HepG2 (cell line): ENCODE measurements at regions not wholly inside any gene's neighbourhood (a gene's known extent, or its start where the extent isn't known, plus 50 kb on each side); places are given as distances from the start of the nearest gene placed in this dataset.

ENCODE experiments used
- ATAC-seq: fragments of 200-7000 bp; cut with Tn5 transposase; 3 replicates; pipeline ENCODE4 v1.9.1; 2020; ENCODE audit warnings: mild to moderate bottlenecking, moderate library complexity
- BruUV-seq: library from RNA; stranded (reverse); fragments of 400-500 nt; replicated peaks from 2 replicates; lab custom pipeline; 2021; lab: Mats Ljungman, UMichigan
- CTCF ChIA-PET: fragments of 300-600 bp; formaldehyde crosslinking; extraction: SDS; loops from one replicate; lab custom pipeline; 2021; ENCODE audit warnings: low total read pairs, inconsistent platforms, low intra/inter-chr PET ratio; lab: Yijun Ruan, JAX
- POLR2A ChIA-PET: fragments of 350-600 bp; sonication (Branson Sonifier 250); formaldehyde crosslinking; loops from one replicate; lab custom pipeline; 2020; ENCODE audit warnings: antibody characterized with exemption, inconsistent platforms; lab: Yijun Ruan, JAX
- DNase-seq: peaks from one replicate; pipeline ENCODE4 v3.0.0-alpha.2; 2015; ENCODE audit warnings: low spot score
- FAIRE-seq: peaks from 3 replicates; lab custom pipeline; 2011; peaks lifted over from hg19 to GRCh38; lab: Jason Lieb, UNC
- H2AFZ ChIP-seq: one replicate; pipeline ENCODE4 v1.6.1; 2011; ENCODE audit warnings: low read length, inconsistent platforms
- H3K27ac ChIP-seq: fragments of 300-600 bp; 3 replicates; pipeline ENCODE4 v1.8.0; 2011; ENCODE audit warnings: mixed run types, mild to moderate bottlenecking, mixed read lengths, low read length, inconsistent platforms; ENCODE audit not compliant: insufficient read depth; ENCODE audit errors: extremely low read length
- H3K27me3 ChIP-seq, 2 experiments: fragments of 200-600 bp in 1 of 2; 2 replicates in 1 of 2; 3 replicates in 1 of 2; pipeline versions ENCODE4 v1.6.0 to v1.8.0; 2011; ENCODE audit warnings: low read length in 2 of 2, mild to moderate bottlenecking in 2 of 2, moderate library complexity in 2 of 2, inconsistent platforms in 1 of 2; ENCODE audit not compliant: insufficient read depth in 2 of 2, control insufficient read depth in 1 of 2
- H3K36me3 ChIP-seq, 2 experiments: fragments of 200-600 bp in 1 of 2; replicated peaks in 1 of 2; 2 replicates in 1 of 2; 3 replicates in 1 of 2; pipeline versions ENCODE4 v1.5.1 to v1.8.0; 2011; ENCODE audit warnings: low read length in 2 of 2, inconsistent platforms in 1 of 2; ENCODE audit not compliant: insufficient read depth in 2 of 2, control insufficient read depth in 1 of 2
- H3K4me1 ChIP-seq: 2 replicates; pipeline ENCODE4 v1.5.1; 2012; ENCODE audit warnings: low read length, inconsistent platforms; ENCODE audit not compliant: insufficient read depth
- H3K4me2 ChIP-seq: 2 replicates; pipeline ENCODE4 v1.6.0; 2011; ENCODE audit warnings: low read depth, low read length, inconsistent platforms
- H3K4me3 ChIP-seq, 3 experiments: fragments of 200-600 bp in 1 of 3; sonication (generic), shearing (Covaris generic) in 1 of 3; replicated peaks in 1 of 3; 2 replicates each; pipeline ENCODE4 v1.5.1; 2011 to 2016; ENCODE audit warnings: low read length in 3 of 3, inconsistent platforms in 2 of 3, low read depth in 2 of 3, mild to moderate bottlenecking in 2 of 3, control low read depth in 1 of 3, mixed read lengths in 1 of 3; ENCODE audit not compliant: insufficient read depth in 1 of 3
- H3K79me2 ChIP-seq: one replicate; pipeline ENCODE4 v1.6.1; 2011; ENCODE audit warnings: low read length, inconsistent platforms; ENCODE audit not compliant: insufficient read depth
- H3K9ac ChIP-seq: 2 replicates; pipeline ENCODE4 v1.6.0; 2011; ENCODE audit warnings: mild to moderate bottlenecking, low read depth, low read length, inconsistent platforms; ENCODE audit not compliant: insufficient read depth
- H3K9me3 ChIP-seq: 2 replicates; pipeline ENCODE4 v1.5.1; 2012; ENCODE audit warnings: mild to moderate bottlenecking, low read length
- H4K20me1 ChIP-seq: 2 replicates; pipeline ENCODE4 v1.6.0; 2011; ENCODE audit warnings: inconsistent platforms, mild to moderate bottlenecking, low read length, moderate library complexity; ENCODE audit not compliant: insufficient read depth
- CBX1 ChIP-seq: IDR thresholded peaks from one replicate; pipeline ENCODE4 v1.6.1; 2016; ENCODE audit warnings: antibody characterized with exemption, low read depth
- CREM ChIP-seq, 2 experiments: sonication (generic) in 1 of 2; formaldehyde crosslinking in 1 of 2; IDR thresholded peaks; 2 replicates each; pipeline versions ENCODE4 v1.4.0 to v1.6.1; 2016 to 2020; ENCODE audit warnings: antibody characterized with exemption in 1 of 2, mild to moderate bottlenecking in 1 of 2, missing genetic modification reagents in 1 of 2
- ETS1 ChIP-seq: sonication (generic); formaldehyde crosslinking; IDR thresholded peaks from 2 replicates; pipeline ENCODE4 v1.4.0; 2020; ENCODE audit warnings: missing genetic modification reagents
- GTF2F1 ChIP-seq: fragments of 150-350 bp; IDR thresholded peaks from 2 replicates; pipeline ENCODE4 v1.6.1; 2014; ENCODE audit warnings: low read length
- HOXD1 ChIP-seq: sonication (generic); formaldehyde crosslinking; IDR thresholded peaks from 2 replicates; pipeline ENCODE4 v1.5.0; 2020; ENCODE audit warnings: missing genetic modification reagents
- KAT8 ChIP-seq: IDR thresholded peaks from 2 replicates; pipeline ENCODE4 v1.6.1; 2016; ENCODE audit warnings: missing genetic modification reagents, missing compliant biosample characterization
- KDM4B ChIP-seq: sonication (generic); formaldehyde crosslinking; IDR thresholded peaks from 2 replicates; pipeline ENCODE4 v1.4.0; 2020; ENCODE audit warnings: missing genetic modification reagents
- MAF1 ChIP-seq: sonication (generic); formaldehyde crosslinking; IDR thresholded peaks from 2 replicates; pipeline ENCODE4 v1.5.0; 2020; ENCODE audit warnings: missing genetic modification reagents, borderline replicate concordance
- NFKB2 ChIP-seq: sonication (generic); formaldehyde crosslinking; IDR thresholded peaks from 2 replicates; pipeline ENCODE4 v1.4.0; 2020; ENCODE audit warnings: missing genetic modification reagents, borderline replicate concordance
- NFRKB ChIP-seq: fragments of 450-650 bp; IDR thresholded peaks from 2 replicates; pipeline ENCODE4 v1.6.1; 2017
- NONO ChIP-seq, 2 experiments: fragments of 450-650 bp in 1 of 2; sonication (generic) in 1 of 2; formaldehyde crosslinking in 1 of 2; IDR thresholded peaks in 1 of 2; conservative IDR thresholded peaks in 1 of 2; 2 replicates each; pipeline versions ENCODE4 v1.6.1 to v1.8.0; 2017 to 2022; ENCODE audit warnings: mild to moderate bottlenecking in 1 of 2, missing genetic modification reagents in 1 of 2, moderate library complexity in 1 of 2
- SIX1 ChIP-seq: sonication (generic); formaldehyde crosslinking; IDR thresholded peaks from 2 replicates; pipeline ENCODE4 v1.4.0; 2020; ENCODE audit warnings: missing genetic modification reagents, borderline replicate concordance
- SUZ12 ChIP-seq: fragments of 150-350 bp; IDR thresholded peaks from 2 replicates; pipeline ENCODE4 v1.6.1; 2014; ENCODE audit warnings: low read depth, low read length
- ZBTB7A ChIP-seq: sonication (generic); formaldehyde crosslinking; IDR thresholded peaks from 2 replicates; pipeline ENCODE4 v1.8.0; 2022; ENCODE audit warnings: mild to moderate bottlenecking, missing genetic modification reagents
- ZNF280D ChIP-seq: sonication (generic); formaldehyde crosslinking; IDR thresholded peaks from 2 replicates; pipeline ENCODE4 v1.5.1; 2020; ENCODE audit warnings: mild to moderate bottlenecking, missing genetic modification reagents
- ZNF768 ChIP-seq: sonication (generic); formaldehyde crosslinking; IDR thresholded peaks from 2 replicates; pipeline ENCODE4 v1.4.0; 2020; ENCODE audit warnings: missing genetic modification reagents
- in situ Hi-C: cut with HindIII; loops from 2 replicates; pipeline ENCODE4 v1.10.0; 2017; ENCODE audit warnings: low pct_unique_long_range_greater_than_20kb; ENCODE audit not compliant: extremely low pct_ligation_motif_present
- intact Hi-C: fragments of 100-400 bp; cut with micrococcal nuclease; formaldehyde crosslinking; loops from one replicate; pipeline ENCODE4 v1.10.0; 2022; ENCODE audit not compliant: unreplicated experiment
- TF ChIP-seq, protein P1 (sequence below): sonication (generic); formaldehyde crosslinking; conservative IDR thresholded peaks from 2 replicates; pipeline ENCODE4 v1.4.0; 2020; ENCODE audit warnings: missing genetic modification reagents

GRCh38 chr16:62870554-62870953 lies 834.3 kb upstream of the CDH8 start:
- FAIRE-seq (no peak), ATAC-seq (no peak), DNase-seq (no peak)
- peaks cover 35% of the 10 kb centered on the region for H3K9me3 ChIP-seq
- no peak overlapping the region for H3K4me2 ChIP-seq
- H4K20me1 ChIP-seq = no peaks in the 10 kb centered on the region
- H3K4me3 ChIP-seq = no peak overlapping the region
- TF ChIP-seq SUZ12 (no peak), NFRKB (no peak), NONO (IDR thresholded peaks at IDR 0.05) (no peak), NONO (CRISPR knock-in tag; conservative IDR thresholded peaks at IDR 0.05) (no peak), MAF1 (CRISPR knock-in tag) (no peak), ZNF280D (no peak), KDM4B (CRISPR knock-in tag) (no peak), GTF2F1 (no peak), KAT8 (CRISPR knock-in tag) (no peak), CBX1 (no peak), NFKB2 (CRISPR knock-in tag) (no peak), CREM (IDR thresholded peaks at IDR 0.05) (no peak), CREM (CRISPR knock-in tag; IDR thresholded peaks at IDR 0.05) (no peak), ZBTB7A (CRISPR knock-in tag) (no peak), ZNF768 (no peak), ETS1 (CRISPR knock-in tag) (no peak), HOXD1 (CRISPR knock-in tag) (no peak), SIX1 (no peak)
- TF ChIP-seq, protein P1, sequence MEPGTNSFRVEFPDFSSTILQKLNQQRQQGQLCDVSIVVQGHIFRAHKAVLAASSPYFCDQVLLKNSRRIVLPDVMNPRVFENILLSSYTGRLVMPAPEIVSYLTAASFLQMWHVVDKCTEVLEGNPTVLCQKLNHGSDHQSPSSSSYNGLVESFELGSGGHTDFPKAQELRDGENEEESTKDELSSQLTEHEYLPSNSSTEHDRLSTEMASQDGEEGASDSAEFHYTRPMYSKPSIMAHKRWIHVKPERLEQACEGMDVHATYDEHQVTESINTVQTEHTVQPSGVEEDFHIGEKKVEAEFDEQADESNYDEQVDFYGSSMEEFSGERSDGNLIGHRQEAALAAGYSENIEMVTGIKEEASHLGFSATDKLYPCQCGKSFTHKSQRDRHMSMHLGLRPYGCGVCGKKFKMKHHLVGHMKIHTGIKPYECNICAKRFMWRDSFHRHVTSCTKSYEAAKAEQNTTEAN = no peak
- TF ChIP-seq, all 625 proteins: peak for 0
- H3K4me1 ChIP-seq = no peaks in the 10 kb centered on the region
- H3K36me3 ChIP-seq = no peaks in the 10 kb centered on the region
- no peaks in the 10 kb centered on the region for H3K27me3 ChIP-seq
- no peak overlapping the region for H3K27ac ChIP-seq
- no peaks in the 10 kb centered on the region for H3K79me2 ChIP-seq
- H3K9ac ChIP-seq = no peak overlapping the region
- no TSS peak for BruUV-seq
- intact Hi-C loops = loop anchor here (2.0 kb wide), 1 partner anchor 646 kb away; no protein-coding TSS in a partner anchor
- ChIA-PET POLR2A (no interaction called here), CTCF (no interaction called here)
- in situ Hi-C loops = no loop called here
- no peak overlapping the region for H2AFZ ChIP-seq
